ENCODE measurements at regions not wholly inside any gene's neighbourhood (a gene's known extent, or its start where the extent isn't known, plus 50 kb on each side); places are given as distances from the start of the nearest gene placed in this dataset.

DNA sequence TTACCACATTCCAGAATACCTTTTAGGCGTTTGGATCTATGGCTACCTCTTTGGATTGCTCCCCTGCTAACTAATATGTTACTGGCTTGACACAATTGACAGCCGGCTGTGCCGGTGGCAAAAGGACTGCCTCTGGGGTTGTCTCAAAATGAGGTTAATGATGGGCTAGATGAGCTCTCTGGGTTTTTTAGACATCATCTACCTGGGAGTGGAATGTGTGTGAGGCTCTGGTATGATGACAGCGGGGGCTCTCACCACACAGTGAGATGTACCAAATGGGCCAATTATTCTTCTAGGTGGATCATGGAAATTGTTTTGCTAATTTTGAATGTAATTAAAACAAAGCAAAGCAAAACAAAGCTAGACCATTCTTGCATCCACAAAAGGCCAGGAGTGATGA is 391.1 kb upstream of the SPRED2 start:
- TF ChIP-seq MXI1 (IDR thresholded peaks at IDR 0.05; ENCODE audit: borderline replicate concordance, low read depth, low read length) (no peak), POLR2A (IDR thresholded peaks at IDR 0.05; ENCODE audit: low read depth, low read length) (no peak), CTCF (conservative IDR thresholded peaks at IDR 0.05; ENCODE audit: low read depth, low read length) (no peak), ELK1 (IDR thresholded peaks at IDR 0.05; ENCODE audit: borderline replicate concordance, low read depth, low read length) (no peak), SMC3 (IDR thresholded peaks at IDR 0.05; ENCODE audit: low read depth, low read length) (no peak), RFX5 (IDR thresholded peaks at IDR 0.05; ENCODE audit: low read depth, low read length) (no peak)

Data from IMR-90 (cell line).